MCF 10A (cell line): ENCODE measurements at regions not wholly inside any gene's neighbourhood (a gene's known extent, or its start where the extent isn't known, plus 50 kb on each side); places are given as distances from the start of the nearest gene placed in this dataset.

Experiments
- BruUV-seq: library from RNA; stranded (reverse); fragments of 400-500 nt; replicated peaks from 2 replicates; lab custom pipeline; 2021; lab: Mats Ljungman, UMichigan
- CTCF ChIA-PET: fragments of 300-600 bp; sonication (Branson Sonifier 250); formaldehyde crosslinking; extraction: SDS; loops from one replicate; lab custom pipeline; 2021; ENCODE audit warnings: antibody characterized with exemption, inconsistent platforms; lab: Yijun Ruan, JAX
- POLR2A ChIA-PET: fragments of 300-600, 350-650 bp; sonication (Branson Sonifier 250); formaldehyde crosslinking; extraction: SDS; loops from one replicate; lab custom pipeline; 2020; ENCODE audit warnings: antibody characterized with exemption, inconsistent platforms; lab: Yijun Ruan, JAX
- DNase-seq: peaks from one replicate; pipeline ENCODE4 v3.0.0-alpha.2; 2018; ENCODE audit not compliant: unreplicated experiment
- H3K27ac Mint-ChIP-seq: one replicate; pipeline ENCODE4 v1.8.0; 2022; ENCODE audit warnings: mild to moderate bottlenecking, low read depth, mixed read lengths; ENCODE audit not compliant: unreplicated experiment
- H3K27me3 Mint-ChIP-seq: one replicate; pipeline ENCODE4 v1.8.0; 2022; ENCODE audit warnings: mixed read lengths; ENCODE audit not compliant: insufficient read depth, unreplicated experiment
- H3K36me3 Mint-ChIP-seq: one replicate; pipeline ENCODE4 v1.8.0; 2022; ENCODE audit warnings: mild to moderate bottlenecking, moderate library complexity, mixed read lengths; ENCODE audit not compliant: insufficient read depth, unreplicated experiment
- H3K4me1 Mint-ChIP-seq: one replicate; pipeline ENCODE4 v1.8.0; 2022; ENCODE audit warnings: mixed read lengths; ENCODE audit not compliant: insufficient read depth, unreplicated experiment
- H3K4me3 Mint-ChIP-seq: one replicate; pipeline ENCODE4 v1.8.0; 2022; ENCODE audit warnings: mild to moderate bottlenecking, moderate library complexity, mixed read lengths; ENCODE audit not compliant: unreplicated experiment
- H3K9me3 Mint-ChIP-seq: one replicate; pipeline ENCODE4 v1.8.0; 2022; ENCODE audit warnings: mixed read lengths; ENCODE audit not compliant: unreplicated experiment
- CTCF ChIP-seq: fragments of 200-600 bp; IDR thresholded peaks from one replicate; pipeline ENCODE4 v1.8.0; 2022; ENCODE audit warnings: antibody characterized with exemption, mild to moderate bottlenecking; ENCODE audit not compliant: unreplicated experiment
- intact Hi-C: fragments of 100-400 bp; cut with micrococcal nuclease; formaldehyde crosslinking; loops from 2 replicates; pipeline ENCODE4 v1.14.1; 2022

- no peak for TF ChIP-seq CTCF
- intact Hi-C loops = no loop called here
- no peaks in the 10 kb centered on the region for H3K4me1 Mint-ChIP-seq
- H3K4me3 Mint-ChIP-seq = no peak overlapping the region
- no peaks in the 10 kb centered on the region for H3K9me3 Mint-ChIP-seq
- peaks cover 7% of the 10 kb centered on the region for H3K27me3 Mint-ChIP-seq
- no peaks in the 10 kb centered on the region for H3K36me3 Mint-ChIP-seq
- CTCF ChIA-PET = interaction anchor here (1.2 to 2.5 kb wide), 2 partner anchors 11 to 246 kb away, joined by 3 to 12 read pairs; no protein-coding TSS in a partner anchor
- H3K27ac Mint-ChIP-seq = no peak overlapping the region
- POLR2A ChIA-PET = interaction anchor here (0.7 kb wide), 1 partner anchor 36 kb away, joined by 3 read pairs; no protein-coding TSS in a partner anchor
- no peak for DNase-seq
- BruUV-seq = no TSS peak
Observed at GRCh38 chr10:125332548-125333208, 172.3 kb upstream of the CTBP2 start.

GRCh38 chr10:125331056-125331455 lies 170.7 kb upstream of the CTBP2 start:
- Mint-ChIP-seq H3K4me3 (no peak overlapping the region), H3K27me3 (peaks cover 16% of the 10 kb centered on the region), H3K4me1 (no peaks in the 10 kb centered on the region), H3K27ac (no peak overlapping the region), H3K9me3 (no peaks in the 10 kb centered on the region), H3K36me3 (no peaks in the 10 kb centered on the region)
- no peak for DNase-seq
- no TSS peak for BruUV-seq
- intact Hi-C loops = no loop called here
- CTCF ChIA-PET = interaction anchor here (0.7 to 1.2 kb wide), 2 partner anchors 12 to 245 kb away, joined by 3 read pairs; no protein-coding TSS in a partner anchor
- TF ChIP-seq CTCF = no peak
- POLR2A ChIA-PET = no interaction called here

- H3K27me3 Mint-ChIP-seq = peaks cover 16% of the 10 kb centered on the region
- no peak for TF ChIP-seq CTCF
- H3K4me1 Mint-ChIP-seq = no peaks in the 10 kb centered on the region
- CTCF ChIA-PET = no interaction called here
- H3K27ac Mint-ChIP-seq = no peak overlapping the region
- POLR2A ChIA-PET = no interaction called here
- no peaks in the 10 kb centered on the region for H3K9me3 Mint-ChIP-seq
- DNase-seq = no peak
- BruUV-seq = no TSS peak
- intact Hi-C loops = no loop called here
- no peaks in the 10 kb centered on the region for H3K36me3 Mint-ChIP-seq
- no peak overlapping the region for H3K4me3 Mint-ChIP-seq
Observed at GRCh38 chr10:125329056-125329455, 168.7 kb upstream of the CTBP2 start.

- H3K27me3 Mint-ChIP-seq = peaks cover 16% of the 10 kb centered on the region
- ChIA-PET CTCF (no interaction called here), POLR2A (interaction anchor here (0.9 kb wide), 1 partner anchor 13 kb away, joined by 4 read pairs; no protein-coding TSS in a partner anchor)
- intact Hi-C loops = no loop called here
- TF ChIP-seq CTCF = no peak
- no peak for DNase-seq
- H3K4me1 Mint-ChIP-seq = no peaks in the 10 kb centered on the region
- no TSS peak for BruUV-seq
- H3K4me3 Mint-ChIP-seq = no peak overlapping the region
- no peaks in the 10 kb centered on the region for H3K9me3 Mint-ChIP-seq
- H3K27ac Mint-ChIP-seq = no peak overlapping the region
- no peaks in the 10 kb centered on the region for H3K36me3 Mint-ChIP-seq
Observed at GRCh38 chr10:125325326-125325725, 165.0 kb upstream of the CTBP2 start.
